ENCODE measurements at regions not wholly inside any gene's neighbourhood (a gene's known extent, or its start where the extent isn't known, plus 50 kb on each side); places are given as distances from the start of the nearest gene placed in this dataset.

DNA sequence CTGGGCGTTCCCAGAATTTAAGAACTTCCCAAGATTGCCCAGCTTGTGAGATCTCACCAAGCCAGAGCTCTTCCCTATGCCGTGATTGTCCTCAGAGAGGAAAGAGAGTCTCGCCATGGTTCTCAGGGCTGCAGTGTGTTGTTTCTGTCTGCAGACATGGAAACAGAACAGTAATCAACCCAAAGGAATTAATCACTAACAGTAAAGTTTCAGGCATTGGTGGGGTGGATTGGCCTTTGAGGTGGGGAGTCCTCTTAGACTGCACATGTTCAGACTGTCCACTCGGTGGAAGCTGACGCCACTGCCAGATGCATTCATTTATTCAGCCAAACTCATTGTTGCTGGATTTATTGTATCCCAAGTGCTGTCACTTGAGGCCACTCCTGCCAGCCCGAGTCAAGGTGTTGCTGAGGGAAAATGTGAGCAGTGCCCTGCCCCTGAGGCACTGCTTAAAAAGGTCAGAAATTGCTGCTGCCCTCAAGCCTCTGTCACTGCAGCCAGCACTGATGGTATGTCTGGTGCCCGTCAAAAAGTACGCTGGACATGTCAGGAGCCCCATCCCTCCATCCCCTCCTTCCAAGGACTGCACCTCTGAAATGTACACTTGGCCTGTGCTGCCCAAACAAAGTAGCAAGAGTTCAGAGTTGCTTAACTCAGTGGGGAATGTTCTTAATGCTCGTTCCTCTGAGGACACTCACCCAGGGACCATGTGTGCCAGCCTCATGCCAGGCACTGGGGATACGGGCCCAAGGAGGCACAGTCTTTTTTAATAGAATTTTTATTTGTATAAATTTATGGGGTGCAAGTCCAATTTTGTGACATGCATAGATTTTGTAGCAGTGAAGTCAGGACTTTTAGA is 201.0 kb downstream of the GLI2 start:
- DNase-seq (ENCODE audit: low read depth) = no peak

GRCh38 chr2:120937686-120938044 is 202.0 kb downstream of the GLI2 start:
- no peak for DNase-seq (ENCODE audit: low read depth)

GRCh38 chr2:120938045-120938771 is 202.5 kb downstream of the GLI2 start:
- DNase-seq (ENCODE audit: low read depth) = no peak

DNA sequence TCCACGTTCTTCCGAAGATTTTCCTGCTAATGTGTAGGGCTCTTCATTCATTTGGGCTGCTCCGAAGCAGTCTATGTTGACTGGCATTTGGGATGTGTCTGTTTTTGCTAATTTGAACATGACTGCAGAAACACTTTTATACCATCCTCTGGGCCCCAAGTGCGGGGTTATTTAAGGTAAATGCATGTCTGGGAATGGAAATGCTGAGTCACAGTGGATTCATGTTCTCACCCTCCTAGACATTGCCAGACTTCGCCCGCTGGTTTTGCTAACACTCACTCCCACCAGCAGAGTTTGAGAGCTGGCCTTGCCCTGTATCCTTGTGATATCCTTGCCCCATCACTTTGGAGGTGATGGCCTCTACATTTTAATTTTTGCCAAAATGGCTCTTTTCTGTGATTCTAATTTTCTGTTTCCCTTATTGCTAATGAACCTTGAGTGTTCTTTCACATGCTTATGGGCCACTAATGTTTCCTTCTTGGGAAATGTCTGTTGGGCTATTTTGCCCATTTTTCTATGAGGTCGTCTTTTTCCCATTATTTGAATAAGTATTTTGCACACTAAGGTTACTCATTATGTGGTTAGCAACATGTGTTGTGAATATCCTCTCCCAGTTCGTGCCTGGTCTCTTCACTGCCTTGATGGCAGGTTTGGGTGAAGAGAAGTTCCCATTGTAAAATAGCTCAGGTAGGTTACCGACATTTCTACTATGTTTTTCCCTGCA is 204.1 kb downstream of the GLI2 start:
- DNase-seq (ENCODE audit: low read depth) = peak; percentile 85

GRCh38 chr2:120940319-120940696 is 204.6 kb downstream of the GLI2 start:
- DNase-seq (ENCODE audit: low read depth) = no peak

- no peak for DNase-seq (ENCODE audit: low read depth)
Observed at GRCh38 chr2:120940726-120941256, 205.1 kb downstream of the GLI2 start.

DNA sequence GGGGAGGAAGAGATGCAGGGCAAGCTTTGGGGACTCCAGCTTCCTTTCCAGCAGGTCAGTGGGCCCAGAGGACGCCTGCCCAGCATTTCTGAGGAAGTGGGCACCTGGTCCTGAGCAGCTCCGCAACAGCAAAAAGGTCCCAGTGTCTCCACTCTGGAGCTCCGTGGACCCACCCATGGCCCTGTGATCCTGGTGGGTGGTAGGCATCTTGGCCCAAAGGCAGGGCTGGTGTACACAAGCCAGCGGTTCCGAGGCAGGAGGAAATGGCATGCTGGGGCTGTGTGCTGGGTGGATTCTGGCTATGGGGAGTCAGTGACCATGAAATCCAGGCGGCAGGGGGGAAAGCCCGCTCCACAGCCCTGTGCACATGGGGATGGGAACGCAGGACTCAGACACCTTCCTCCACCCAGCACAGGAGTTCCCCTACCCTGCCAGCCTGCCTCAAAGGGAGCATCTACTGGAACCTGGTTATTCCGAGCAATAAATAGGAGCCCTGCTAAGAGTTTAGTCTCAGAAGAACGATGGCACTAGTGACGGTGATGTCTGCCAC is 206.0 kb downstream of the GLI2 start:
- DNase-seq (ENCODE audit: low read depth) = no peak

GRCh38 chr2:120942658-120943057 is 207.0 kb downstream of the GLI2 start:
- no peak for DNase-seq (ENCODE audit: low read depth)

- no peak for DNase-seq (ENCODE audit: low read depth)
Observed at GRCh38 chr2:120943403-120944034, 207.9 kb downstream of the GLI2 start.

DNA sequence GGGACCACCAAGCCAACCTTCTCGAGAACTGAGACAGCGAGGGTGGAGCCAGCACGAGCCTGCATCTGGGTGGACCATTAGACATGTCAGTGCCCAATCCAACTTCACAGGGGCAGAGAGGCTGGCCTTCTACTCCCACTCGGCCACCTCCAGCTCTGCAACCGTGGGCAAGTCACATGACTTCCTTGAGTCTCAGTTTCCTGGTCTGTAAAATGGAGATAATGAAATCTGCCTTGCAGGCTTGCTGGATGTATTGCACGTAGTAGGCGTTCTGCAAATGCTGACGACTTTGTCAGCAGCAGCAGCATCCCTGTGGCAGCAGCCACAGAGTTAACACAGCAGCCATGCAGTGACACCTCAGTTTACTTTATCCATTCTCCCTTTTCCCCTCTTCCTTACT is 208.9 kb downstream of the GLI2 start:
- DNase-seq (ENCODE audit: low read depth) = no peak

- DNase-seq (ENCODE audit: low read depth) = no peak
Observed at GRCh38 chr2:120945091-120945490, 209.4 kb downstream of the GLI2 start.

DNA sequence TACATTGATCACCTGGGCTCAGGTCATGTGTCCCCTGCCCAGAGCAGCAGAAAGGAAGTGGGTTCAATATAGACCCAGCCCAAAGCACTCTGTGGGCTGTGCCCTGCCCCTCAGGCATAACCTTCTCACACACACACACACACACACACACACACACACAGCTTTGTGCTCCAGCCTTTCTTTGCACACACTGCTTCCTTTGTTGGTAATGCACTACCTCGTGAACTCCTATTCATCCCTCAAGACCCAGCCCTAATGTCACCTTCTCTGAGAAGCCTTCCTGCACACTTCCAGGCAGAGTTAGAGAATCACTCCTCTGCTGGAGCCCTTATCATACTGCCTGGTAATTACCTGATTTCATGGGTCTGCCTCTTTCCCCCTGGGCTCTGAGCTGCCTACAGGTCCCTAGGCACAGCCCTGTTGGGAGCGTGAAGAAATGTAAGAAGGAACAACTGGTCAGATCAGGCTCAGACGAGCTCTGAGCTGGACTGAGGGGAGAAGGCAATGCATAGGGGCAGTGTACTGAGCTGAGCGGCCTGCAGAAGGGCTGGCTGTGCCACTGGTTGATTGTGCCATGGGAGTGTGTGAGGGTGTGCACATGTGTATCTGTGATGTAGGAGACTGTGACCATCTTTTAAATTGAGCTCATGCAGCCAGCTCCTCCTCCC is 210.3 kb downstream of the GLI2 start:
- DNase-seq (ENCODE audit: low read depth) = no peak

- DNase-seq (ENCODE audit: low read depth) = no peak
Observed at GRCh38 chr2:120947327-120947726, 211.7 kb downstream of the GLI2 start.

GRCh38 chr2:120947982-120948661 is 212.5 kb downstream of the GLI2 start:
- DNase-seq (ENCODE audit: low read depth) = no peak

DNA sequence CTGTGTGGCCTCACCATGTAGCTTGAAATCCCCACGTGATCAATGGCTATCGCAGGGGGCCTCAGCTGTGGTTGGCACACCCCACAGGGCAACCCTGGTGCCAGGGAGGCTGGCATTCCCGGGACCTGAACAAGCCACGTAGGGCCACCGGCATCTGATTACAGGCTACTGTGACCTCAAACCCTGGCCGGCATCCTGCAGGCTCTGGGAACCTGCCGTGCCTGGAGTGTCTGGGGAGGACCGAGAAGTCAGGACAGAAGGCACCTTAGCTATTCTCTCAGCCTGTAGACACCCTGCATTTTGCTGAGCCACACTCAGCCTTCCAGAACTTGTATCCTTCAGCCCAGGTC is 213.0 kb downstream of the GLI2 start:
- DNase-seq (ENCODE audit: low read depth) = no peak

DNA sequence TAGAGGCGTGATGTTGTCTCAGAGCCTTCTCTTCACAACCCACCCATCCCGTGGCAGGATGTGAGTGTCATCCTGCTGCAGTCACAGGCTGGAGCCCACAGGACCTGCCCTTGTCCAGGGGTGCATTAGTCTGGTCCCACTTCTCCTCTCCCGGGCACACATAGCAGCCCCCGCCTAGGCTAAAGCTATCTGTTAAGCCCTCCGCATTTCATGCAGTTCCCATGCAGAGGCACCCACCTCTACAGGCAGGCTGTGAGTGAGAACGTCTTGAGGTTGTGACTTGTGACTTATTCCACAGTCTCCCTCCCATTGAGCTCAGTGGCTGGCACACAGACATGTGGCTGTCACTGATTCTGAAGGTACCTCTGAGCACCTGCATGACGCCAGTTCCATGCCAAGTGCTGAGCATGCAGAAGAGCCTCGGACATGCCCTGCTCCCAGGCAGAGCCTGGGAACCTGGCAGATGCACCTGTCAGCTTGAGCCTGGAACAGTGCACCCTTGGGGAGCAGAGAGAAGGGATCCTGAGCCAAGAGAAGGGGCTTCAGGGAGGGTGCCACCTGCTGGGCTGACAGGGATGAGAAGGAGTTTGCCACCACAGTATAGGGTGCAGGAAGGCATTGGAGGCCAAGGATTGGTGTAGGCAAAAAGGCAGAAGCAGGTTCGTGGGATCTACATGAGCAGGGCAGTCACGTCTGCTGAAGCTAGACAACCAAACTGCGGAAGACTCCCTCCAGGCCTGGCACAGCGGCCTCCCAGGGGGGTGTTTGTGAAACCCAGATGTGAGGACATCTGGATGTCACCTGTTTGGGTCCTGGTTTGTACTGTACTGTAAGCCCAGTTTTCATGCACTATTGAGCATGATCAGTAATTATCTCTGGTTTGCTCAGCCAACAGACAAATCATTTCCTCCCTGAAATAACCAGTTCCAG is 213.6 kb downstream of the GLI2 start:
- DNase-seq (ENCODE audit: low read depth) = no peak

GRCh38 chr2:120949957-120950590 is 214.4 kb downstream of the GLI2 start:
- DNase-seq (ENCODE audit: low read depth) = no peak

GRCh38 chr2:120951693-120952092 is 216.0 kb downstream of the GLI2 start:
- no peak for DNase-seq (ENCODE audit: low read depth)

DNA sequence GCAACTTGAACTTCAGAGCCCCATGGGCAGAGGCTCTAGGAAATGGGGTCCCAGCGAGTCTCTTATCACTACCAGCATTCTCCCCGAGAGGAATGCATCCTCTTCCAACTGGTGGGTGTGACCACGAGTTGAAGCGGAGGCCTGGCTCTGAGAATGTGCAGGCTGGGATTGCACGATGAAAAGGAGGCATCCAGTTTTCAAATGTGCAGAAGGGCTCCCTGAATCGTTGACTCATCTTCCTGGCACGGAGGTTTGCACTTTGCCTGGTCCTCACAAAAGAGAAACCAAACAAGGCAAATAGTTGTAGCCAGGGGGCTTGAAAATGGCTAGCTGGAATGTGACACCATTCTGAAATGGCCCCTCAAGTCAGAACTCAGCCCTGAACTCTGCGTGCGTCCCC is 216.7 kb downstream of the GLI2 start:
- peak; percentile 50 for DNase-seq (ENCODE audit: low read depth)

All from Daoy (cell line).